ENCODE measurements at regions not wholly inside any gene's neighbourhood (a gene's known extent, or its start where the extent isn't known, plus 50 kb on each side); places are given as distances from the start of the nearest gene placed in this dataset.

DNA sequence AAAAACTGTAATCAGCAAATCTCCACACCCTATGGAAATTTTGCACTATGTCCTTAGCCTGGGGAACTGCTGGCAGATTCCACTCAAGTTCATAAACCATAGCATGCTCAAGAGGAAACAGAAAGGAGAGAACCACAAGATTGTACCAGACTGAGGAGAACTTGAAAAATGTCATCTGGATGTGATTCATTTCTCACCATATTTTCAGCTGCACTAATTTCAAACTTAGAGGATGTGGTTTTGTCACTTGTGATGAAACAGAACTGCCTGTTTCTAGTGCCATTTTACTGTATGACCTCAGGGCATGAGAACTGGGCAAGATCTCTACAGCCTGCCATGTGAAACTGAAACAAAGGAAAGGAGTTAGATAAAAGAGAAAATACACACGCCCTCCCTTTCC, 1493.1 kb upstream of the FLRT2 start:
- no peak overlapping the region for H3K4me3 ChIP-seq
- WGBS, 2 donors = 47 to 74% methylated on average over 1 of the region's 1 CpG

GRCh38 chr14:84037593-84037992, 1492.4 kb upstream of the FLRT2 start:
- no peak for DNase-seq
- intact Hi-C loops (cut with DNase I) = no loop called here
- FAIRE-seq = no peak

More for the DNA sequence above, 1493.1 kb upstream of the FLRT2 start:
- no peak for FAIRE-seq
- no peak for TF ChIP-seq CTCF (IDR thresholded peaks at IDR 0.05)
- H3K9me3 ChIP-seq = no peaks in the 10 kb centered on the region
- no peak overlapping the region for H3K27ac ChIP-seq
- H3K27me3 ChIP-seq = no peaks in the 10 kb centered on the region
- H3K4me1 ChIP-seq = no peaks in the 10 kb centered on the region
- intact Hi-C loops (cut with DNase I) = no loop called here
- no peak for DNase-seq
- H3K36me3 ChIP-seq = no peaks in the 10 kb centered on the region
- ATAC-seq = peak in 2 of 4 donors; percentile 15 to 34

DNA sequence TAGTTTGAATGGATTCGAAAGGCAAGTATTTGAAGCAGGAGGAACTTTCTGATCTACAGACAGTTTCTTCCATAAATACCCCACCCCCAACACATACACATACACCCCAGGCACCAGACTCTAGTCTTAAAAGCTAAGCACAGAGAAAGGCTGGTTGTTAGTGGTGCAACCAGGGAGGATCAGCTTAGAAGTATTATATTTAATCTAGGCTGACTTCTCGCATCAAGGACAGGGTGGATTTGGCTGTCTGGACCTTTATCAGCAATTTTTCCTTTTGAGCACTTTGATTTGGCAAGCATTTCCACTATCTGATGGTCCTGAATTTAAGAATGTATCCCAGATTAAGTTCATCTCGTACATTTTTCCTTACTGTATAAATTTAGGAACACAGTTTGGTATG, 1489.8 kb upstream of the FLRT2 start:
- no peak overlapping the region for H3K27ac ChIP-seq
- no peak for ATAC-seq
- 64 to 68% methylated on average over 3 of the region's 3 CpGs for WGBS, 2 donors
- H3K36me3 ChIP-seq = no peaks in the 10 kb centered on the region
- no peak overlapping the region for H3K4me3 ChIP-seq
- no peak for DNase-seq
- no peak for TF ChIP-seq CTCF (IDR thresholded peaks at IDR 0.05)
- H3K27me3 ChIP-seq = no peaks in the 10 kb centered on the region
- intact Hi-C loops (cut with DNase I) = no loop called here
- FAIRE-seq = no peak
- no peaks in the 10 kb centered on the region for H3K4me1 ChIP-seq
- no peaks in the 10 kb centered on the region for H3K9me3 ChIP-seq

More at GRCh38 chr14:84037593-84037992, 1492.4 kb upstream of the FLRT2 start:
- WGBS, 2 donors = 96 to 98% methylated on average over 4 of the region's 4 CpGs
- H3K27ac ChIP-seq = no peak overlapping the region
- ATAC-seq = no peak
- H3K36me3 ChIP-seq = no peaks in the 10 kb centered on the region
- no peaks in the 10 kb centered on the region for H3K9me3 ChIP-seq
- TF ChIP-seq CTCF (IDR thresholded peaks at IDR 0.05) = no peak
- no peaks in the 10 kb centered on the region for H3K27me3 ChIP-seq
- H3K4me1 ChIP-seq = no peaks in the 10 kb centered on the region
- H3K4me3 ChIP-seq = no peak overlapping the region

DNA sequence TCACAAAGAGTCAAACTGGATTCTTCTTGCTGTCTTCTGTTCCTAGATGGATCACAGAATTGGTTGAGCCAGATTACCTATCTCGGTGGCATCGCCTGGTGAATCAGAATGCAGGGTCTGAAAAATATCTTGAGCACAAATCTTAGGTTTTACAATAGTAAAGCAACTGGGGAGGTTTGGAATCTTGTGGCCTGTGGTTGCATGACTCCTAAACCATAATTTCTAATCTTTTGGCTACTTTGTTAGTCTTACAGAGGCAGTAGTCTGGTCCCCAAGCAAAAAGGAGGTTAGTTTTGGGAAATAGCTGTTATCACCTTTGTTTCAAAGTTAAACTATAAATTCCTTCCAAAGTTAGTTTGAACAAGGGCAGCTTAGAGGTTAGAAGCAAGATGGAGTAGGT, 1488.5 kb upstream of the FLRT2 start:
- no peaks in the 10 kb centered on the region for H3K36me3 ChIP-seq

GRCh38 chr14:84042992-84043391, 1487.0 kb upstream of the FLRT2 start:
- TF ChIP-seq CTCF (IDR thresholded peaks at IDR 0.05) = no peak
- no peaks in the 10 kb centered on the region for H3K36me3 ChIP-seq
- WGBS, 2 donors = 60 to 73% methylated on average over 1 of the region's 1 CpG
- no peak overlapping the region for H3K27ac ChIP-seq
- no peaks in the 10 kb centered on the region for H3K27me3 ChIP-seq
- DNase-seq = no peak
- no peaks in the 10 kb centered on the region for H3K4me1 ChIP-seq
- FAIRE-seq = no peak
- no peak overlapping the region for H3K4me3 ChIP-seq
- no peaks in the 10 kb centered on the region for H3K9me3 ChIP-seq
- no peak for ATAC-seq
- intact Hi-C loops (cut with DNase I) = no loop called here

More for the DNA sequence above, 1488.5 kb upstream of the FLRT2 start:
- FAIRE-seq (no peak), DNase-seq (no peak), ATAC-seq (no peak)
- H3K27ac ChIP-seq = no peak overlapping the region
- H3K9me3 ChIP-seq = no peaks in the 10 kb centered on the region
- H3K4me1 ChIP-seq = no peaks in the 10 kb centered on the region
- H3K4me3 ChIP-seq = no peak overlapping the region
- H3K27me3 ChIP-seq = no peaks in the 10 kb centered on the region
- TF ChIP-seq CTCF (IDR thresholded peaks at IDR 0.05) = no peak
- WGBS, 2 donors = 97% methylated on average over 2 of the region's 2 CpGs
- intact Hi-C loops (cut with DNase I) = no loop called here
